ENCODE measurements at regions not wholly inside any gene's neighbourhood (a gene's known extent, or its start where the extent isn't known, plus 50 kb on each side); places are given as distances from the start of the nearest gene placed in this dataset.
A peak's percentile ranks its signal among the peaks of the same experiment; 100 is the strongest.
"Not testable (repeated sequence)": the region's sequence is repeated elsewhere in the genome, so short reads cannot be mapped to it uniquely, and the experiment has no call there.

DNA sequence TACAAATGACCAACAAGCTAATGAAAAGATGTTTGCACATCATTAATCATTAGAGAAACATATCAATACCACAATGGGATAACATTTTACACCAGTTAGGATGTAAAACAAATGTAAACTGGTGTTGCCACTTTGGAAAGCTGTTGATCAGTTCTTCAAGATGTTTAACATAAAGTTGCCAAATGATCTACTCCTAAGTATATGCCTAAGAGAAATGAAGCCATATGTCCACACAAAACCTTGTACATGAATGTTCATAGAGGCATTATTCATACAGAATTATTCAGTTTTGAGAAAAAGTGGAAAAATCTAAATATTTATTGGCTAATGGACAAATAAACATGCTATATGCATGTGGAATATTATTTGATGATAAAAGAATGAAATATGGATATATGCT is 136.9 kb upstream of the KITLG start:
- no peaks in the 10 kb centered on the region for H3K36me3 ChIP-seq (ENCODE audit: control insufficient read depth, insufficient read depth, low read length)
- no peaks in the 10 kb centered on the region for H3K4me1 ChIP-seq (ENCODE audit: control insufficient read depth, insufficient read depth, low read length)
- H3K27me3 ChIP-seq (ENCODE audit: control insufficient read depth, insufficient read depth, low read length): no peaks in the 10 kb centered on the region
- no peak overlapping the region for H3K9ac ChIP-seq (ENCODE audit: low read length)
- no peak overlapping the region for H3K27ac ChIP-seq (ENCODE audit: low read depth, low read length)
- no peak overlapping the region for H3K4me3 ChIP-seq (ENCODE audit: low read depth, low read length)
- H3K9me3 ChIP-seq (ENCODE audit: control insufficient read depth, insufficient read depth, low read depth, low read length): no peaks in the 10 kb centered on the region

DNA sequence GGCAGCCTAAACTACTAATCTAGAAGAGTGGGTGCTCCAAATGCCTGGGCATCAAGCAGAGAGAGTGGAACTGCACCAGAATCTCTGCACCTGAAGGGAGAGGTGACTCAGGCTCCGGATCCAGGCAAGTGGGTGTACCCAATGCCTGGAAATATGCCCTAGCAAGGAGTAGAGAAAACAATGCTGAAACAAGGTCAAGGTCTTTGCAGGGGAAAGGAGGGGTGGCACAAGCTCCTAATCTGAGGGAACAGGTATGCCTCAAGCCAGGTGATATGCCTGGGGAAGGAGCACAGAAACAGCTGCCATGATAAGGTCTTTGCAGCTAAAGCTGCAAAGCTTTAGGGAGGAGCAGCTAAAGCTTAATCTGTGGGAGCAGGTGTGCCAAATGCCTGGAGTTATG is 136.0 kb upstream of the KITLG start:
- H3K4me3 ChIP-seq (ENCODE audit: low read depth, low read length): no peak overlapping the region
- H3K9me3 ChIP-seq (ENCODE audit: control insufficient read depth, insufficient read depth, low read depth, low read length): no peaks in the 10 kb centered on the region
- no peaks in the 10 kb centered on the region for H3K27me3 ChIP-seq (ENCODE audit: control insufficient read depth, insufficient read depth, low read length)
- H3K36me3 ChIP-seq (ENCODE audit: control insufficient read depth, insufficient read depth, low read length): no peaks in the 10 kb centered on the region
- no peak overlapping the region for H3K27ac ChIP-seq (ENCODE audit: low read depth, low read length)
- no peaks in the 10 kb centered on the region for H3K4me1 ChIP-seq (ENCODE audit: control insufficient read depth, insufficient read depth, low read length)
- no peak overlapping the region for H3K9ac ChIP-seq (ENCODE audit: low read length)

DNA sequence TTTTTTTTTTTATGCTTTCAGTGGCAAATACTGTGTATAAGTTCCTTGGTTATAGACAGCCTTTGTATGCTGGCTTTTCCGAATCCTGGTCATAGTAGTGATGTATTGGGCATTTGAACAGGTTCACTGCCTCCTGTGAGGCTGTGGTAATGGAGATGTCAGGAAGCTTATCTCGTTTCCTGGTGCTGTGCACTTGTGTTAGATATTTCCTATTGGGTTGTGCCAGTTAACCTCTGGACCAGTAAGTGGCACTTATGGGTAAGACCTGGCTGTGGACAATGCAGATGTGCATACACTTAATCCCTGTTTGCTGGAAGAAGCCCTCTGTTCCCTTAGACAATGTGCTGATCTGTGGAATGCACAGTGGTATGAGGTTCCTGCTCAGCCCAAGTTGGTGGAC is 135.4 kb upstream of the KITLG start:
- Histone ChIP-seq H3K4me3 (ENCODE audit: low read depth, low read length) (no peak overlapping the region), H3K36me3 (ENCODE audit: control insufficient read depth, insufficient read depth, low read length) (no peaks in the 10 kb centered on the region), H3K9me3 (ENCODE audit: control insufficient read depth, insufficient read depth, low read depth, low read length) (no peaks in the 10 kb centered on the region), H3K4me1 (ENCODE audit: control insufficient read depth, insufficient read depth, low read length) (no peaks in the 10 kb centered on the region), H3K27me3 (ENCODE audit: control insufficient read depth, insufficient read depth, low read length) (no peaks in the 10 kb centered on the region), H3K27ac (ENCODE audit: low read depth, low read length) (no peak overlapping the region), H3K9ac (ENCODE audit: low read length) (no peak overlapping the region)

DNA sequence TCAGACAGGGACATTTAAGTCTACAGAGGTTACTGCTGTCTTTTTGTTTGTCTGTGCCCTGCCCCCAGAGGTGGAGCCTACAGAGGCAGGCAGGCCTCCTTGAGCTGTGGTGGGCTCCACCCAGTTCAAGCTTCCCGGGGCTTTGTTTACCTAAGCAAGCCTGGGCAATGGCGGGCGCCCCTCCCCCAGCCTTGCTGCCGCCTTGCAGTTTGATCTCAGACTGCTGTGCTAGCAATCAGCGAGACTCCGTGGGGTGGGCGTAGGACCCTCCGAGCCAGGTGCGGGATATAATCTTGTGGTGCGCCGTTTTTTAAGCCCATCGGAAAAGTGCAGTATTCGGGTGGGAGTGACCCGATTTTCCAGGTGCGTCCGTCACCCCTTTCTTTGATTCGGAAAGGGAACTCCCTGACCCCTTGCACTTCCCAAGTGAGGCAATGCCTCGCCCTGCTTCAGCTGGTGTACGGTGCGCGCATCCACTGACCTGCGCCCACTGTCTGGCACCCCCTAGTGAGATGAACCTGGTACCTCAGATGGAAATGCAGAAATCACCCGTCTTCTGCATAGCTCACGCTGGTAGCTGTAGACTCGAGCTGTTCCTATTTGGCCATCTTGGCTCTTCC is 134.1 kb upstream of the KITLG start:
- H3K27me3 ChIP-seq (ENCODE audit: control insufficient read depth, insufficient read depth, low read length); H3K27ac ChIP-seq (ENCODE audit: low read depth, low read length); H3K36me3 ChIP-seq (ENCODE audit: control insufficient read depth, insufficient read depth, low read length); H3K4me1 ChIP-seq (ENCODE audit: control insufficient read depth, insufficient read depth, low read length); H3K9me3 ChIP-seq (ENCODE audit: control insufficient read depth, insufficient read depth, low read depth, low read length): not testable (repeated sequence)
- peak overlapping the region; percentile 35; the same call in 1 of the 2 replicates for H3K4me3 ChIP-seq (ENCODE audit: low read depth, low read length)
- peak overlapping the region; percentile 26 for H3K9ac ChIP-seq (ENCODE audit: low read length)

DNA sequence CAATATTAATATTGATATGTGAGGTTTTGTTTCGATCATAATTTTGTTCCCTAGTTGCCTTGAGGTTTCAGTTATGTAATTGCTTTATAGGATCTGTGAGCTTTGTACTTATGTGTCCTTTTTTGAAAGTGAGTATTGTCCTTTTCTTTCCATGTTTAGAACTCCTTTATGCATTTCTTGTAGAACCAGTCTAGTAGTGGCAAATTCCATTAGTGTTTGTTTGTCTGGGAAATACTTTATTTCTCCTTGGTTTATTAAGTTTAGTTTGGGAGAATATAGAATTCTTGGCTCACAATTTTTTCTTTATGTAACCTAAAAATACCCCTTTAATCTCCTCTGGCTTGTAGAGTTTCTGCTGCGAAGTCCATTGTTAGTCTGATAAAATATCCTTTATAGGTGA is 127.5 kb upstream of the KITLG start:
- no peaks in the 10 kb centered on the region for H3K9me3 ChIP-seq (ENCODE audit: control insufficient read depth, insufficient read depth, low read depth, low read length)
- H3K27ac ChIP-seq (ENCODE audit: low read depth, low read length): no peak overlapping the region

DNA sequence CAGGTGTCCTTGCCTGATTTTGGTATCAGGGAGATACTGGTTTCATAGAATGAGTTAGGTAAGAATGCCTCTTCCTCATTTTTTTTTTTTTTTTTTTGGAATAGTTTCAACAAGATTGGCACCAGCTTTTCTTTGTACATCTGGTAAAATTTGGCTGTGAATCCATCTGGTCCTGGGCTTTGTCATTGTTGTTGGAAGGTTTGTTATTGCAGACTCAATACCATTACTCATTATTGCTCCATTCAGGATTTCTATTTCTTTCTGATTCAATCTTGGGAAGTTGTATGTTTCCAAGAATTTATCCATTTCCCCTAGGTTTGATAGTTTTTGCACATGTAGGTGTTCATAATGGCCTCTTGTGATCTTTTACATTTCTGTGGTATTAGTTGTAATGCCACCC is 126.0 kb upstream of the KITLG start:
- H3K27ac ChIP-seq (ENCODE audit: low read depth, low read length): no peak overlapping the region
- no peak overlapping the region for H3K4me3 ChIP-seq (ENCODE audit: low read depth, low read length)
- H3K36me3 ChIP-seq (ENCODE audit: control insufficient read depth, insufficient read depth, low read length): no peaks in the 10 kb centered on the region
- no peaks in the 10 kb centered on the region for H3K9me3 ChIP-seq (ENCODE audit: control insufficient read depth, insufficient read depth, low read depth, low read length)
- no peaks in the 10 kb centered on the region for H3K4me1 ChIP-seq (ENCODE audit: control insufficient read depth, insufficient read depth, low read length)
- no peaks in the 10 kb centered on the region for H3K27me3 ChIP-seq (ENCODE audit: control insufficient read depth, insufficient read depth, low read length)
- no peak overlapping the region for H3K9ac ChIP-seq (ENCODE audit: low read length)

More for the DNA sequence above, 127.5 kb upstream of the KITLG start:
- Histone ChIP-seq H3K36me3 (ENCODE audit: control insufficient read depth, insufficient read depth, low read length) (no peaks in the 10 kb centered on the region), H3K4me3 (ENCODE audit: low read depth, low read length) (no peak overlapping the region), H3K27me3 (ENCODE audit: control insufficient read depth, insufficient read depth, low read length) (no peaks in the 10 kb centered on the region), H3K4me1 (ENCODE audit: control insufficient read depth, insufficient read depth, low read length) (no peaks in the 10 kb centered on the region), H3K9ac (ENCODE audit: low read length) (no peak overlapping the region)

DNA sequence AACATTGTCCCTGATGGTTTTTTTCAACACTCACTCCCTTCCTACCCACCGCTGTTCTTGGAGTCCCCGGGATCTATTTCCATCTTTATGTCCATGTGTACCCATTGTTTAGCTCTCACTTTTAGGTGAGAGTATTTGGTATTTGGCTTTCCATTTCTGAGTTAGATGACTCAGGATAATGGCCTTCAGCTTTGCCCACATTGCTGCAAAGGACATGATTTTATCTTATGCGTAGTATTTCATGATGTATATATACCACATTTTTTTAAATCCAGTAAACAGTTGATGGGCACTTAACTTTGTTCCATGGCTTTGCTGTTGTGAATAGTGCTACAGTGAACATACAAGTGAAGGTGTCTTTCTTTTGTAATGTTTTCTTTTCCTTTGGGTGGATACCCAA is 123.5 kb upstream of the KITLG start:
- no peak overlapping the region for H3K27ac ChIP-seq (ENCODE audit: low read depth, low read length)
- no peaks in the 10 kb centered on the region for H3K4me1 ChIP-seq (ENCODE audit: control insufficient read depth, insufficient read depth, low read length)

DNA sequence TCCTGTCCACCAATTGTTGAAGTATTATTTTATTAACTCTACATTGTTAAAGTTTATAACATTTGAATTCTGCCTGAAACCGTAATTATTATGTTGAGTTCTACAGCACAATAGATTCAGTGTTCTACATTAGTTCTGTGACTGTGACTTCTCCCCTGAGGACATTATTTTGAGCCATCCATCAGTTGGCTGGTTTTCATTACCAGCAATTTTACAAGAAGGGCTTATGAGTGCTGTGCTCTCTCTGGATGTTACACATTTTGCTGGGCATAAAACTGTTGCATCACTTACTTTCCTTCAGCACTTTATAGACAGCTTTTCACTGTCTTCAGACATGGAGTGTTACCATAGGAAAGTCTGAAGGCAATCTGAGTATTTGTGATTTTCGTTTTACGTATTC is 118.2 kb upstream of the KITLG start:
- Histone ChIP-seq H3K4me1 (ENCODE audit: control insufficient read depth, insufficient read depth, low read length) (no peaks in the 10 kb centered on the region), H3K27ac (ENCODE audit: low read depth, low read length) (no peak overlapping the region), H3K9ac (ENCODE audit: low read length) (no peak overlapping the region), H3K9me3 (ENCODE audit: control insufficient read depth, insufficient read depth, low read depth, low read length) (peaks cover 21% of the 10 kb centered on the region), H3K36me3 (ENCODE audit: control insufficient read depth, insufficient read depth, low read length) (no peaks in the 10 kb centered on the region), H3K4me3 (ENCODE audit: low read depth, low read length) (no peak overlapping the region), H3K27me3 (ENCODE audit: control insufficient read depth, insufficient read depth, low read length) (no peaks in the 10 kb centered on the region)

More for the DNA sequence above, 123.5 kb upstream of the KITLG start:
- no peak overlapping the region for H3K4me3 ChIP-seq (ENCODE audit: low read depth, low read length)
- H3K9me3 ChIP-seq (ENCODE audit: control insufficient read depth, insufficient read depth, low read depth, low read length): no peaks in the 10 kb centered on the region
- H3K9ac ChIP-seq (ENCODE audit: low read length): no peak overlapping the region
- H3K36me3 ChIP-seq (ENCODE audit: control insufficient read depth, insufficient read depth, low read length): no peaks in the 10 kb centered on the region
- no peaks in the 10 kb centered on the region for H3K27me3 ChIP-seq (ENCODE audit: control insufficient read depth, insufficient read depth, low read length)

DNA sequence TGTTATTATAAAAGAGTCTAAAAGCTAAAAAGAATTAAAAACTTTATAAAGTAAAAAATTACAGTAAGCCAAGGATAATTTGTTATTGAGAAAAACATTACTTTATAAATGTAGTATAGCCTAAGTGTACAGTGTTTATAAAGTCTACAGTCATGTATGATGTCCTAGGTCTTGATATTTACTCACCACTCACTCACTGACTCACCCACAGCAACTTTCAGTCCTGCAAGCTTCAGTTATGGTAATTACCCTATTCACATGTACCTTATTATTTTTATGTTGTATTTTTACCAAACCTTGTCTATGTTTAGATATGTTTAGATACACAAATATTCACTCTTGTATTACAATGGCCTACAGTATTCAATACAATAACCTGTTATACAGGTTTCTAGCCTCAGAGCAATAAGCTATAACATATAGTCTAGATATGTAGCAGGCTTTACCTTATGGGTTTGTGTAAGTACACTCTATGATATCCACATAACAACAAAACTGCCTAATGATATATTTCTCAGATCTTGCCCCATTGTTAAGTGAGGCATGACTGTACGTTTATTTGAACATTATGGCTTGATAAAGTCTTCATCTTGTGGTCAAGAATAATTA is 113.7 kb upstream of the KITLG start:
- Histone ChIP-seq H3K9ac (ENCODE audit: low read length) (no peak overlapping the region), H3K27me3 (ENCODE audit: control insufficient read depth, insufficient read depth, low read length) (no peaks in the 10 kb centered on the region), H3K4me1 (ENCODE audit: control insufficient read depth, insufficient read depth, low read length) (no peaks in the 10 kb centered on the region), H3K27ac (ENCODE audit: low read depth, low read length) (no peak overlapping the region), H3K9me3 (ENCODE audit: control insufficient read depth, insufficient read depth, low read depth, low read length) (peaks cover 21% of the 10 kb centered on the region), H3K36me3 (ENCODE audit: control insufficient read depth, insufficient read depth, low read length) (no peaks in the 10 kb centered on the region), H3K4me3 (ENCODE audit: low read depth, low read length) (no peak overlapping the region)

DNA sequence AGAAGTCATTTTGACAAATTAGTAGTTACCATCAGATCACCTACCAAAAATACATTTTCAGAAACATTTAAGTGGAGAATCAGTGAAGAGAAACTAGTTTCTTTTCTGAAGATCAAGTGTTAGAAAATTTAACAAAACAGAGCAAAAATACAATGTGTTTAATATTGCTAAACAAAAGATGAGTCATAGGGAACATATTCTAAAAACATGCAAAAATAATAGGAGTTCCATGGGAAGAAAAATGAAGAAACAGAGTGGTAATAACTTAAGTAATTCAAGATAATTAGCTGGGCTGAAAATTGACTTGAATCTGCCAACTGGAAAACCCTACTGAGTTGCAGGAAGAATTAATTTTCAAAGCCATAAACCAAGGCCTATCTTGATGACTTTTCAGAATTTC is 111.5 kb upstream of the KITLG start:
- Histone ChIP-seq H3K9me3 (ENCODE audit: control insufficient read depth, insufficient read depth, low read depth, low read length) (peaks cover 21% of the 10 kb centered on the region), H3K27me3 (ENCODE audit: control insufficient read depth, insufficient read depth, low read length) (no peaks in the 10 kb centered on the region), H3K4me3 (ENCODE audit: low read depth, low read length) (no peak overlapping the region), H3K4me1 (ENCODE audit: control insufficient read depth, insufficient read depth, low read length) (no peaks in the 10 kb centered on the region), H3K27ac (ENCODE audit: low read depth, low read length) (no peak overlapping the region), H3K9ac (ENCODE audit: low read length) (no peak overlapping the region), H3K36me3 (ENCODE audit: control insufficient read depth, insufficient read depth, low read length) (no peaks in the 10 kb centered on the region)

DNA sequence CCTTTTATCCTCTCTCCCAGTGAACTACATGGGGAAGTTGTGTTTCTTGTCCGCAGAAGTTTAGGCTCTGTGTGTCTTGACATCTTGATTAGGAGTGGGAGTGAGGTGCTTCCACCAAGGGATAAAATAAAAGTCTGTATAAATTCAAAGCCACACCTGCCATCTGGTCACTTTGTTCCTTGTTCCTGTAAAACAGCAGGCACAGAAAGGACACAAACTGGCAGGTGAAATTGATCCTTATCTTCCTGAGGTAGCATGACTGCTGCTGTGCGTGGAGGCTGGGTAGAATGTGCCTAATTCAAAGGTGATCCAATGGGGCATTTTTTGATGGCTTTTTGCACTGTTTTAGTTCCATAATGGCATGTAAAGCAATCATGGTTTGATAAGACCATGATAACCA is 104.3 kb upstream of the KITLG start:
- no peaks in the 10 kb centered on the region for H3K4me1 ChIP-seq (ENCODE audit: control insufficient read depth, insufficient read depth, low read length)
- H3K4me3 ChIP-seq (ENCODE audit: low read depth, low read length): no peak overlapping the region
- no peak overlapping the region for H3K9ac ChIP-seq (ENCODE audit: low read length)
- H3K27me3 ChIP-seq (ENCODE audit: control insufficient read depth, insufficient read depth, low read length): no peaks in the 10 kb centered on the region
- H3K36me3 ChIP-seq (ENCODE audit: control insufficient read depth, insufficient read depth, low read length): no peaks in the 10 kb centered on the region
- H3K9me3 ChIP-seq (ENCODE audit: control insufficient read depth, insufficient read depth, low read depth, low read length): peaks cover 9% of the 10 kb centered on the region
- H3K27ac ChIP-seq (ENCODE audit: low read depth, low read length): no peak overlapping the region
